ENCODE measurements at regions not wholly inside any gene's neighbourhood (a gene's known extent, or its start where the extent isn't known, plus 50 kb on each side); places are given as distances from the start of the nearest gene placed in this dataset.
A peak's percentile ranks its signal among the peaks of the same experiment; 100 is the strongest.

DNA sequence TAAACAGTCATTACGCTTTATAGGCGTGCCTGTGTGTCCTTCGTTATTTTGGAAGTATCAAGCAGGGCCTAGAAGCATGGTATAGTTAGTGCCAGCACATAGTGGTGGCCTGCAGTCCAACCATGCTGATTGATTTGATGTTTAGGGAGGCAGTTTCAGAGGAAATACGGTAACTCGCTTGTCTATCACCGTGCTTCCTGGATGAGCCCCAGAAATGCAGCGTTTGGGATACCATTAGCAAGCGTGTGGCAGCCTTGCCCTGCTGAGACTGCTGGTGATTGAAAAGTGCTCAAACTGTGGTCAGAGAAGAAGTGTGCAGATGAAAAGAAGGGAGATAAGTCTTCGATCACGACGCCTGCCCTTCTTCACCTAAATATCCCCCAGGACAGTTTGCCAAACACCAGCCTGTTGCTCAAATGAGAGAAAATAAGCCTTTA, 158.4 kb downstream of the CHIC2 start:
- H3K27me3 Mint-ChIP-seq: peaks cover 59% of the 10 kb centered on the region
- H3K4me1 Mint-ChIP-seq (ENCODE audit: unreplicated experiment): peaks cover 42% of the 10 kb centered on the region
- H3K4me3 Mint-ChIP-seq: peak overlapping the region; percentile 71
- DNase-seq (ENCODE audit: extremely low spot score, unreplicated experiment): no peak
- H3K36me3 Mint-ChIP-seq: no peaks in the 10 kb centered on the region
- TF ChIP-seq, protein P1, sequence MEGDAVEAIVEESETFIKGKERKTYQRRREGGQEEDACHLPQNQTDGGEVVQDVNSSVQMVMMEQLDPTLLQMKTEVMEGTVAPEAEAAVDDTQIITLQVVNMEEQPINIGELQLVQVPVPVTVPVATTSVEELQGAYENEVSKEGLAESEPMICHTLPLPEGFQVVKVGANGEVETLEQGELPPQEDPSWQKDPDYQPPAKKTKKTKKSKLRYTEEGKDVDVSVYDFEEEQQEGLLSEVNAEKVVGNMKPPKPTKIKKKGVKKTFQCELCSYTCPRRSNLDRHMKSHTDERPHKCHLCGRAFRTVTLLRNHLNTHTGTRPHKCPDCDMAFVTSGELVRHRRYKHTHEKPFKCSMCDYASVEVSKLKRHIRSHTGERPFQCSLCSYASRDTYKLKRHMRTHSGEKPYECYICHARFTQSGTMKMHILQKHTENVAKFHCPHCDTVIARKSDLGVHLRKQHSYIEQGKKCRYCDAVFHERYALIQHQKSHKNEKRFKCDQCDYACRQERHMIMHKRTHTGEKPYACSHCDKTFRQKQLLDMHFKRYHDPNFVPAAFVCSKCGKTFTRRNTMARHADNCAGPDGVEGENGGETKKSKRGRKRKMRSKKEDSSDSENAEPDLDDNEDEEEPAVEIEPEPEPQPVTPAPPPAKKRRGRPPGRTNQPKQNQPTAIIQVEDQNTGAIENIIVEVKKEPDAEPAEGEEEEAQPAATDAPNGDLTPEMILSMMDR (conservative IDR thresholded peaks at IDR 0.05): peak; percentile 10
- H3K27ac Mint-ChIP-seq: no peak overlapping the region
- no peaks in the 10 kb centered on the region for H3K9me3 Mint-ChIP-seq

DNA sequence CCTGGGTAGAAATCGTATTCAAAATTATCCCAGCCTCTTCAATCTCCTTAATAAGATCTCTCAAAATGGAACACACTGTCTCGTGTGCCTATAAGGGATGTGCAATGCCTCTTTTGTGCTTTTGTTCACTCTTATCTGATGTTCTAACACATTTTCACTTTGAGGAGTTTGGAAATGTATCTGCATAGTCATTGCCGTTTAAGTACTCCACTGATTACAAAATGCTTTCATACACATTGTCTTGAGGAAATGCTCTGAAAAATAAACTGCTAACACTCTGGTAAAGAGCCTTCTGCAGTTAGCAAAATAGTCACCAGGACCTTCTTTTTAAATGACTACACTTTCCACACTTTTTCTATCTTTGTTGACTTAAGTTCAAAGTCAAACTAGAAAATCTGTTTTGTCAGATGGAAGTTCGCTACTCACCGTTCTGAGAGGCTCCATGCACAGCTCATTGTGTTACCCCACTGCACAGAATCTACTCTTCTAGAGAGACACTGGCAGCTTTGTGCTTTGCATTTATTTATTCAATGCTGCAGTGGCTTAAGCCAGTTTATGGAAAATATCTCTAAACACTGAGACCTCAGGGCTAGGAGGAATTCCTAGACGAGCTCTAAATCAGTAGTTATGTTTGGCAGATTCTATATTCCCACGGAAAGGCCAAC, 159.0 kb downstream of the CHIC2 start:
- Mint-ChIP-seq H3K4me3 (no peak overlapping the region), H3K27me3 (peaks cover 61% of the 10 kb centered on the region), H3K27ac (no peak overlapping the region), H3K36me3 (no peaks in the 10 kb centered on the region), H3K9me3 (no peaks in the 10 kb centered on the region), H3K4me1 (ENCODE audit: unreplicated experiment) (peaks cover 42% of the 10 kb centered on the region)
- DNase-seq (ENCODE audit: extremely low spot score, unreplicated experiment): no peak
- TF ChIP-seq, protein P1 (conservative IDR thresholded peaks at IDR 0.05): peak; percentile 14

- Mint-ChIP-seq H3K4me1 (ENCODE audit: unreplicated experiment) (peaks cover 42% of the 10 kb centered on the region), H3K27me3 (peaks cover 55% of the 10 kb centered on the region), H3K9me3 (no peaks in the 10 kb centered on the region), H3K27ac (no peak overlapping the region), H3K36me3 (no peaks in the 10 kb centered on the region), H3K4me3 (no peak overlapping the region)
- TF ChIP-seq, protein P1 (conservative IDR thresholded peaks at IDR 0.05): no peak
- DNase-seq (ENCODE audit: extremely low spot score, unreplicated experiment): no peak
Observed at GRCh38 chr4:53902786-53903185, 161.6 kb downstream of the CHIC2 start.

DNA sequence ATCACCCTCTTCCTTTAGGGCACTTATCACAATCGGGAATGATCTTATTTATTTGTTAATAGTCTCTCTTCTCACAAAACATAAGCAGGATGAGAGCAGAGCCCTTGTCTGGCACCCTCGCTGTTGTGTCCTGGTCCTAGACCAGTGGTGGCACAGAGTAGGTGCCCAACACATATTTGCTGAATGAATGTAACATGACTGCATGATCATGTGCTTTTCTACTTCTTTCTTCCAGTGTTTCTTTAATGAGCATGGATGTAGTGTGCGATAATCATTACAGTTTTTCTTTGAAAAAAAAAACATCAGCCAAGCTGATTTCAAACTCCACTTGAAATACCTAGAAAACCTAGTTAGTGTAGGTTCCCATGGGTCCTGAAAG, 164.1 kb downstream of the CHIC2 start:
- TF ChIP-seq, protein P1 (conservative IDR thresholded peaks at IDR 0.05): no peak
- no peak overlapping the region for H3K4me3 Mint-ChIP-seq
- peaks cover 23% of the 10 kb centered on the region for H3K4me1 Mint-ChIP-seq (ENCODE audit: unreplicated experiment)
- H3K36me3 Mint-ChIP-seq: no peaks in the 10 kb centered on the region
- no peaks in the 10 kb centered on the region for H3K9me3 Mint-ChIP-seq
- peak overlapping the region; percentile 14 for H3K27ac Mint-ChIP-seq
- H3K27me3 Mint-ChIP-seq: peaks cover 35% of the 10 kb centered on the region
- DNase-seq (ENCODE audit: extremely low spot score, unreplicated experiment): no peak

- H3K4me1 Mint-ChIP-seq (ENCODE audit: unreplicated experiment): peaks cover 24% of the 10 kb centered on the region
- H3K27me3 Mint-ChIP-seq: peaks cover 33% of the 10 kb centered on the region
- DNase-seq (ENCODE audit: extremely low spot score, unreplicated experiment): no peak
- peak overlapping the region; percentile 14 for H3K27ac Mint-ChIP-seq
- no peak overlapping the region for H3K4me3 Mint-ChIP-seq
- H3K36me3 Mint-ChIP-seq: no peaks in the 10 kb centered on the region
- TF ChIP-seq, protein P1 (conservative IDR thresholded peaks at IDR 0.05): no peak
- no peaks in the 10 kb centered on the region for H3K9me3 Mint-ChIP-seq
Observed at GRCh38 chr4:53899586-53900270, 164.7 kb downstream of the CHIC2 start.
